ENCODE measurements at regions not wholly inside any gene's neighbourhood (a gene's known extent, or its start where the extent isn't known, plus 50 kb on each side); places are given as distances from the start of the nearest gene placed in this dataset.

DNA sequence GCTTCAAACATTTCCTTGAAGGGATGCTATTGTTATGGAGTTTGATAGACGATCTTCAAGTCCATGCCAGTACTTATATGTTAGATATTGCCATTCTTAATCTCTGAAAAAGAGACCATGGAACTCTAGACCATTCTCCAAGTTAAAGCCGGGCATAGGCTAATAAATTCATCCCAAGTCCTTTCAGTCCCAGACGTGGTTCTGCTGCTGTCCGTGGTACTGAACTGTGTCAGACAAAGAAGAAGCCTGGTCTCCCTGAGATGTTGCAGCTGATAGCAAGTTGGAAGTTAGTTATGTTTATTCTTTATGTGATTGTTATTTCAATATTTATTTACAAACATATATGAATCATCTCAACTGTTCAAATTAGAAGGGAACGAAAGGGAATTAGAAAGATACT is 158.7 kb downstream of the NMUR2 start:
- no peak for TF ChIP-seq CTCF (conservative IDR thresholded peaks at IDR 0.05 in 1 of 2, IDR thresholded peaks at IDR 0.05 in 1 of 2; ENCODE audit: low read depth in 1 of 2, low read length in 2 of 2)
- no peak for TF ChIP-seq EZH2 (IDR thresholded peaks at IDR 0.05; ENCODE audit: low read length, missing control alignments)

Measured in fibroblast of lung (primary cell).